DOHH2 (cell line): ENCODE measurements at regions not wholly inside any gene's neighbourhood (a gene's known extent, or its start where the extent isn't known, plus 50 kb on each side); places are given as distances from the start of the nearest gene placed in this dataset.

Experiments used
- H3F3A ChIP-seq: fragments of 200-600 bp; sonication (generic), shearing (Covaris generic); 2 replicates; pipeline ENCODE4 v1.6.0; 2016; ENCODE audit warnings: antibody characterized with exemption, mild to moderate bottlenecking; ENCODE audit not compliant: control insufficient read depth, insufficient read depth
- H3K27ac ChIP-seq: fragments of 200-600 bp; sonication (generic); 2 replicates; pipeline ENCODE4 v1.5.1; 2014; ENCODE audit warnings: low read depth, mild to moderate bottlenecking, low read length, moderate library complexity
- H3K27me3 ChIP-seq: fragments of 200-600 bp; sonication (generic); 2 replicates; pipeline ENCODE4 v1.6.1; 2014; ENCODE audit warnings: mild to moderate bottlenecking, low read length, mixed read lengths; ENCODE audit not compliant: control insufficient read depth
- H3K36me3 ChIP-seq: fragments of 200-600 bp; sonication (generic); 2 replicates; pipeline ENCODE4 v1.6.1; 2014; ENCODE audit warnings: mild to moderate bottlenecking, low read length, moderate library complexity, mixed read lengths; ENCODE audit not compliant: control insufficient read depth
- H3K4me1 ChIP-seq: fragments of 200-600 bp; sonication (generic); 2 replicates; pipeline ENCODE4 v1.6.1; 2014; ENCODE audit warnings: mild to moderate bottlenecking, low read length, mixed read lengths; ENCODE audit not compliant: control insufficient read depth
- H3K4me2 ChIP-seq: fragments of 200-600 bp; sonication (generic); 2 replicates; pipeline ENCODE4 v1.6.0; 2014; ENCODE audit warnings: mild to moderate bottlenecking, low read length, moderate library complexity
- H3K4me3 ChIP-seq: fragments of 200-600 bp; sonication (generic); 2 replicates; pipeline ENCODE4 v1.5.1; 2014; ENCODE audit warnings: mild to moderate bottlenecking, low read length, mixed read lengths
- H3K79me2 ChIP-seq: fragments of 200-600 bp; sonication (generic); 2 replicates; pipeline ENCODE4 v1.6.1; 2014; ENCODE audit warnings: mild to moderate bottlenecking, low read length, mixed read lengths; ENCODE audit not compliant: control insufficient read depth
- H3K9me2 ChIP-seq: fragments of 200-600 bp; sonication (generic); replicated peaks from 2 replicates; pipeline ENCODE4 v1.6.1; 2014; ENCODE audit warnings: mild to moderate bottlenecking, low read length, mixed read lengths; ENCODE audit not compliant: control insufficient read depth
- H3K9me3 ChIP-seq: fragments of 200-600 bp; sonication (generic); 2 replicates; pipeline ENCODE4 v1.6.1; 2014; ENCODE audit warnings: antibody characterized with exemption, low read length, mixed read lengths; ENCODE audit not compliant: control insufficient read depth, insufficient read depth
- H4K20me1 ChIP-seq: fragments of 200-600 bp; sonication (generic); 2 replicates; pipeline ENCODE4 v1.6.0; 2014; ENCODE audit warnings: low read depth, mild to moderate bottlenecking, antibody characterized with exemption, low read length, moderate library complexity; ENCODE audit not compliant: control insufficient read depth, insufficient read depth
- CTCF ChIP-seq: fragments of 200-600 bp; sonication (generic); IDR thresholded peaks from one replicate; pipeline ENCODE4 v1.5.1; 2014; ENCODE audit warnings: antibody characterized with exemption, mild to moderate bottlenecking, low read depth, low read length; ENCODE audit not compliant: poor library complexity, severe bottlenecking
- EZH2phosphoT487 ChIP-seq: fragments of 200-600 bp; sonication (generic); IDR thresholded peaks from 2 replicates; pipeline ENCODE4 v1.6.1; 2017; ENCODE audit warnings: borderline replicate concordance, mild to moderate bottlenecking, antibody characterized with exemption, low read length, moderate library complexity, mixed read lengths

DNA sequence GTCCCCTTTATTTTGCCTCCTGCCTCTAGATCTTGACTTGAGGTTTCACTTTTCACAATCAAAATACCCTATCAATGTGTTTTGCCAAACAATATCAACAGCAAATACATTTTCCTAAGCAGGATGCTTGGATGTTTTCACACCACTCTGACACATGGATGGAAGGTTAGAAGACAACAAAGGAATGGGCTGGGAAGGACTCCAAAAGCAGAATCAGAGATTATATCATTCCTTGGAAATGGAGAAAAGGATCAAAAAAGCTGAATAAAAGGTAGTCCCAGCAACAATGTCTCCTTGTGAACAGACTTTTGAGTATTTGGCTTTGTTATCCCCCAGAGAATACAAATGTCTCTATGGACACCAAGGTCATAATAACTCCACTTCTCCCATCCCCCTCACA lies 170.8 kb downstream of the ETAA1 start:
- Histone ChIP-seq H3F3A (no peaks in the 10 kb centered on the region), H4K20me1 (no peaks in the 10 kb centered on the region), H3K36me3 (no peaks in the 10 kb centered on the region), H3K27me3 (no peaks in the 10 kb centered on the region), H3K27ac (no peak overlapping the region), H3K79me2 (no peaks in the 10 kb centered on the region), H3K4me1 (no peaks in the 10 kb centered on the region), H3K4me2 (no peak overlapping the region), H3K9me2 (no peaks in the 10 kb centered on the region), H3K9me3 (no peaks in the 10 kb centered on the region), H3K4me3 (no peak overlapping the region)
- TF ChIP-seq CTCF (no peak), EZH2phosphoT487 (no peak)

DNA sequence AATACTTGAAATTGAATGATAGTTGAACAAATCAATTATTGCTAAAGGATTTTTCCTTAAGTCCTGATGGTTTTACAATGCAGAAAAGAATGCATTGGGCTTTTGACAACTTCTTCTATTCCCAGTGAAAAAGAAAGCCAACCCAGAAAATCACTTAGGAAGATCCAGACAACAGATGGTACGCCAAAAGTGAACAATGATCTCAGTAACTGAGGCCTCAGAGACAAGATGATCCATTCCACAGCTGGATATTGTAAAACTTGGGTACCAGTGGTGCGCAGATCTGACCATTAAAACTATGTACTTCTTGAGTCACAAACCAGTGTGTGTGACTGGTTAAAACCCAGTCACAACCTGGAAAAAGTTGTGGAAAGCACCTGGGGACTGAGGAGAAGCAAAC lies 173.5 kb downstream of the ETAA1 start:
- no peak overlapping the region for H3K27ac ChIP-seq
- H3K9me3 ChIP-seq, result no peaks in the 10 kb centered on the region
- H3F3A ChIP-seq, result no peaks in the 10 kb centered on the region
- no peak overlapping the region for H3K4me2 ChIP-seq
- no peaks in the 10 kb centered on the region for H3K27me3 ChIP-seq
- no peak overlapping the region for H3K4me3 ChIP-seq
- H4K20me1 ChIP-seq, result no peaks in the 10 kb centered on the region
- no peaks in the 10 kb centered on the region for H3K36me3 ChIP-seq
- TF ChIP-seq EZH2phosphoT487, result no peak
- no peak for TF ChIP-seq CTCF
- no peaks in the 10 kb centered on the region for H3K79me2 ChIP-seq
- H3K9me2 ChIP-seq, result no peaks in the 10 kb centered on the region
- H3K4me1 ChIP-seq, result no peaks in the 10 kb centered on the region

DNA sequence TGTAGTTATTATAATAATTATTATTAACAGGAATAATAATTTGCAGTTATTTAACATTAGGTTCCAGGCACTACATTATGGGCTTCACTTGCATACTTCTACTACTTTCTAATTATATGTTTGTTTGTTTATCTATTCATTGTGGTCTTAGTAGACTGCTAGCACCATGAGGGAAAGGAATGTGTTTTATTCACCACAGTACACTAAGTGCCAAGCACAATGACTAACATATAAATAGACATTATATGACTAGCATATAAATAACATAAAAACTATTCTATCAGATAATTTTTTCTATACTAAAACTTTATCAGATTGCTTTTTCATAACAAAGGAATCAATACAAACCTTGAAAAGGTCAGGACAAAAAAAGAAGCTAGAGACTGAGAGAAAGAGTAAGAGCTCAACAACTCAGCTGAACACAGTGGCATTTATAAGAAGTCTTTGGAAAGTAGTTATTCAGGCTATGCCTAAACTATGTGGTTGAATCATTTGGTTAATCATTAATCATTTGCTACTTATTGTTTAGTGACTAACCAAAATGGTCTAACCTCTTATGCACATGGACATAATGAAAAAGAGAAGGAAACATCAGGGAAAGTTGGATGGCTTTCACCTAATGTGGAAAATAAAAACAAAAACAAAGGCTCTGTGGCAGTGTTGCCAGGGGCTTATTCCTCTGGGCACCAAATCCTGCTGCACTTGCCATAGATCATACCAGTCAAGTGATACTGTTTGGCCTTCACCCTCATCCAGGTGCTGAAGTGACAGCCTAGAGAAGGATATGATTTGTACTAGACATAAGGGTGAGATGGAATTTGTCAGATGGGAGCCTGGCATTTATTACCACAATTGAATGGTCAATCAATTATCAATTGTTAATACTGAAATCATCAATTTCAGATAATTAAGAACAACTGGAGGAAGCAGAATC lies 174.9 kb downstream of the ETAA1 start:
- no peaks in the 10 kb centered on the region for H4K20me1 ChIP-seq
- H3K4me3 ChIP-seq, result no peak overlapping the region
- no peak overlapping the region for H3K4me2 ChIP-seq
- no peak overlapping the region for H3K27ac ChIP-seq
- no peaks in the 10 kb centered on the region for H3K9me2 ChIP-seq
- H3K36me3 ChIP-seq, result no peaks in the 10 kb centered on the region
- no peaks in the 10 kb centered on the region for H3F3A ChIP-seq
- H3K79me2 ChIP-seq, result no peaks in the 10 kb centered on the region
- no peaks in the 10 kb centered on the region for H3K4me1 ChIP-seq
- no peaks in the 10 kb centered on the region for H3K9me3 ChIP-seq
- H3K27me3 ChIP-seq, result no peaks in the 10 kb centered on the region
- TF ChIP-seq EZH2phosphoT487 (no peak), CTCF (no peak)
